Glutamatergic neuron (in vitro differentiated cells): ENCODE measurements at regions not wholly inside any gene's neighbourhood (a gene's known extent, or its start where the extent isn't known, plus 50 kb on each side); places are given as distances from the start of the nearest gene placed in this dataset.
A peak's percentile ranks its signal among the peaks of the same experiment; 100 is the strongest.

ENCODE experiments used
- DNase-seq: peaks from one replicate; pipeline ENCODE4 v3.0.0; 2022
- H3K27ac Mint-ChIP-seq: one replicate; pipeline ENCODE4 v1.8.0; 2020; ENCODE audit warnings: mild to moderate bottlenecking, mixed read lengths, inconsistent platforms; ENCODE audit not compliant: unreplicated experiment
- H3K27me3 Mint-ChIP-seq: one replicate; pipeline ENCODE4 v1.8.0; 2020; ENCODE audit warnings: mild to moderate bottlenecking, moderate library complexity, mixed read lengths, inconsistent platforms; ENCODE audit not compliant: unreplicated experiment
- H3K36me3 Mint-ChIP-seq: one replicate; pipeline ENCODE4 v1.8.0; 2020; ENCODE audit warnings: mild to moderate bottlenecking, mixed read lengths, inconsistent platforms; ENCODE audit not compliant: unreplicated experiment
- H3K4me1 Mint-ChIP-seq: one replicate; pipeline ENCODE4 v1.8.0; 2020; ENCODE audit warnings: mild to moderate bottlenecking, low read depth, mixed read lengths, inconsistent platforms; ENCODE audit not compliant: unreplicated experiment
- H3K4me3 Mint-ChIP-seq: one replicate; pipeline ENCODE4 v1.8.0; 2020; ENCODE audit warnings: mild to moderate bottlenecking, mixed read lengths, inconsistent platforms; ENCODE audit not compliant: unreplicated experiment
- H3K9me3 Mint-ChIP-seq: one replicate; pipeline ENCODE4 v1.8.0; 2020; ENCODE audit warnings: mild to moderate bottlenecking, moderate library complexity, mixed read lengths, inconsistent platforms; ENCODE audit not compliant: unreplicated experiment
- CTCF ChIP-seq: fragments of 200-600 bp; sonication (generic); IDR thresholded peaks from one replicate; pipeline ENCODE4 v1.5.0; 2021; ENCODE audit not compliant: partially characterized antibody, unreplicated experiment

GRCh38 chr13:47647001-47647400 lies 354.1 kb downstream of the SUCLA2 start:
- no peak for DNase-seq
- no peak overlapping the region for H3K4me3 Mint-ChIP-seq
- no peaks in the 10 kb centered on the region for H3K36me3 Mint-ChIP-seq
- H3K9me3 Mint-ChIP-seq, result no peaks in the 10 kb centered on the region
- H3K4me1 Mint-ChIP-seq, result peaks cover 24% of the 10 kb centered on the region
- no peak for TF ChIP-seq CTCF
- no peaks in the 10 kb centered on the region for H3K27me3 Mint-ChIP-seq
- H3K27ac Mint-ChIP-seq, result no peak overlapping the region

- Mint-ChIP-seq H3K4me1 (peaks cover 20% of the 10 kb centered on the region), H3K36me3 (no peaks in the 10 kb centered on the region), H3K27ac (no peak overlapping the region), H3K27me3 (no peaks in the 10 kb centered on the region), H3K9me3 (no peaks in the 10 kb centered on the region), H3K4me3 (no peak overlapping the region)
- DNase-seq, result no peak
- no peak for TF ChIP-seq CTCF
Measured at GRCh38 chr13:47646298-47646697, 354.8 kb downstream of the SUCLA2 start.

- peaks cover 2% of the 10 kb centered on the region for H3K9me3 Mint-ChIP-seq
- peaks cover 16% of the 10 kb centered on the region for H3K36me3 Mint-ChIP-seq
- DNase-seq, result no peak
- TF ChIP-seq CTCF, result no peak
- peaks cover 6% of the 10 kb centered on the region for H3K27me3 Mint-ChIP-seq
- no peak overlapping the region for H3K27ac Mint-ChIP-seq
- no peak overlapping the region for H3K4me3 Mint-ChIP-seq
- no peaks in the 10 kb centered on the region for H3K4me1 Mint-ChIP-seq
Measured at GRCh38 chr13:47639738-47640447, 361.2 kb downstream of the SUCLA2 start.

GRCh38 chr13:47638627-47639026 lies 362.4 kb downstream of the SUCLA2 start:
- Mint-ChIP-seq H3K4me1 (no peaks in the 10 kb centered on the region), H3K9me3 (peaks cover 2% of the 10 kb centered on the region), H3K27ac (no peak overlapping the region), H3K36me3 (peaks cover 27% of the 10 kb centered on the region), H3K27me3 (peaks cover 6% of the 10 kb centered on the region), H3K4me3 (no peak overlapping the region)
- no peak for DNase-seq
- TF ChIP-seq CTCF, result no peak

GRCh38 chr13:47632311-47632710 lies 368.8 kb downstream of the SUCLA2 start:
- Mint-ChIP-seq H3K9me3 (peaks cover 6% of the 10 kb centered on the region), H3K4me3 (peak overlapping the region; percentile 15), H3K27ac (peak overlapping the region; percentile 52), H3K36me3 (peaks cover 34% of the 10 kb centered on the region), H3K27me3 (peaks cover 6% of the 10 kb centered on the region), H3K4me1 (peaks cover 8% of the 10 kb centered on the region)
- TF ChIP-seq CTCF, result no peak
- DNase-seq, result peak; percentile 60
